OCI-LY3 (cell line): ENCODE measurements at regions not wholly inside any gene's neighbourhood (a gene's known extent, or its start where the extent isn't known, plus 50 kb on each side); places are given as distances from the start of the nearest gene placed in this dataset.

Experiments used
- EZH2phosphoT487 ChIP-seq: fragments of 200-600 bp; shearing (Covaris generic); IDR thresholded peaks from 2 replicates; pipeline ENCODE4 v1.6.1; 2018; ENCODE audit warnings: antibody characterized with exemption, mixed run types, low read depth
- TF ChIP-seq, protein P1 (sequence below): fragments of 200-600, 300-600 bp; sonication (generic); IDR thresholded peaks from 2 replicates; pipeline ENCODE4 v1.5.1; 2014; ENCODE audit warnings: antibody characterized with exemption, low read length, low read depth

DNA sequence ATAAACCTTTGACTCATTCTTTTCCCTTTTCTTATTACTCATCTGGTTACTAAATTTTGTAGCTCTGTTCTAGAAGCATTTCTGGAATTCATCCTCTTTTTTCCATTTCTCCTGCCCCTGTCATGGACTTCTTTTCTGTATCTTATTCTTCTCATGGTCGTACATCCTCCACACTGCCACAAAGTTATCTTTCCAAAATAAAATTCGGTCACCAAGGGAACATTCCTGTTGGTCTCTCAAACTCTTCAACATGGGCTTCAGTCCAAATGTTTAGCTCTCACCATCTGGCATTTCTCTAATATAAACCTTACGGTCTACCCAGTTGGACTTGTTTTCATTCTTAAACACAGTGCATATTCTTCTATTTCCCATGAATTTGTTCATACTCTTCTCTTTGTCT, 428.8 kb upstream of the ID4 start:
- TF ChIP-seq, protein P1, sequence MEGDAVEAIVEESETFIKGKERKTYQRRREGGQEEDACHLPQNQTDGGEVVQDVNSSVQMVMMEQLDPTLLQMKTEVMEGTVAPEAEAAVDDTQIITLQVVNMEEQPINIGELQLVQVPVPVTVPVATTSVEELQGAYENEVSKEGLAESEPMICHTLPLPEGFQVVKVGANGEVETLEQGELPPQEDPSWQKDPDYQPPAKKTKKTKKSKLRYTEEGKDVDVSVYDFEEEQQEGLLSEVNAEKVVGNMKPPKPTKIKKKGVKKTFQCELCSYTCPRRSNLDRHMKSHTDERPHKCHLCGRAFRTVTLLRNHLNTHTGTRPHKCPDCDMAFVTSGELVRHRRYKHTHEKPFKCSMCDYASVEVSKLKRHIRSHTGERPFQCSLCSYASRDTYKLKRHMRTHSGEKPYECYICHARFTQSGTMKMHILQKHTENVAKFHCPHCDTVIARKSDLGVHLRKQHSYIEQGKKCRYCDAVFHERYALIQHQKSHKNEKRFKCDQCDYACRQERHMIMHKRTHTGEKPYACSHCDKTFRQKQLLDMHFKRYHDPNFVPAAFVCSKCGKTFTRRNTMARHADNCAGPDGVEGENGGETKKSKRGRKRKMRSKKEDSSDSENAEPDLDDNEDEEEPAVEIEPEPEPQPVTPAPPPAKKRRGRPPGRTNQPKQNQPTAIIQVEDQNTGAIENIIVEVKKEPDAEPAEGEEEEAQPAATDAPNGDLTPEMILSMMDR = no peak
- no peak for TF ChIP-seq EZH2phosphoT487
